Breast epithelium (tissue), 3 donors: ENCODE measurements at regions not wholly inside any gene's neighbourhood (a gene's known extent, or its start where the extent isn't known, plus 50 kb on each side); places are given as distances from the start of the nearest gene placed in this dataset.

ENCODE experiments used
- CTCF ChIP-seq, 3 donors: fragments of 450-650 bp; IDR thresholded peaks; one replicate each; pipeline ENCODE4 v1.5.1; 2016 to 2017; ENCODE audit warnings: antibody characterized with exemption in 3 of 3, mild to moderate bottlenecking in 3 of 3, moderate library complexity in 3 of 3
- POLR2A ChIP-seq: fragments of 450-650 bp; IDR thresholded peaks from one replicate; pipeline ENCODE4 v1.6.1; 2016; ENCODE audit warnings: antibody characterized with exemption, mild to moderate bottlenecking, moderate library complexity
- POLR2AphosphoS5 ChIP-seq, 3 donors: sonication (generic); formaldehyde crosslinking; IDR thresholded peaks; one replicate each; pipeline ENCODE4 v1.6.1; 2017; ENCODE audit warnings: antibody characterized with exemption in 3 of 3

DNA sequence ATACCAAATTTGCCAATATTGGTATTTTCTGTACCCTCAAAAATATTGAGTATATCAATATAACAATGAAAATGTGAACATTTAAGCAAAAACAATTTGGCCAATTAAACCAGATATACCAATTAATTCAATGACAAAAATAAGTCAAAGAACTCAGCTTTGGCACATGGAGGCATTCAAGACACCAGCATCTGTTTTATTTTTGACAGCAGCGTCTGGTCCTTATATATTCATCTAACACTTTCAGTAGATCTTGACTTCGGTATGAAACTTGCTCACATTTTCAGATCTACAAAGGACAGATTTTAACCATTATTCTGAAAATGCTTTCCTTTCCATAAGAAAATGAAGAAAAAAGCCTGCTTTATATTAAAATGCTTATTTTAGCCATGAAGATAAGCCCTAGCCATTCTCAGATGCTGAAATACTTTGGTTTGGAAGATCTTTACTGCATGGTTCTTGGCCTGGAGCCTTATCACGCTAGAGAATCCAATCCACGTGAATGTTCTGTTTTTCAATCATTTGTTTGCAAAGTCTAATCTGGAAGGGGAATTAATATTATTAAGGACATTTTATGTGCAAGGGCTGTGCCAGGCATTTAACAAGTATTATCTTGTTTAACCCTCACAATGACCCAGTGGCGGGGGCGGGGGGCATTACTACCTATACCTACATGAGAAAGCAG, 132.2 kb downstream of the DLEU7 start:
- TF ChIP-seq POLR2AphosphoS5 (IDR thresholded peaks at IDR 0.05) (no peak), CTCF (IDR thresholded peaks at IDR 0.05) (no peak), POLR2A (no peak)
